OCI-M1 (cell line): ENCODE measurements at regions not wholly inside any gene's neighbourhood (a gene's known extent, or its start where the extent isn't known, plus 50 kb on each side); places are given as distances from the start of the nearest gene placed in this dataset.
"Not testable (repeated sequence)": the region's sequence is repeated elsewhere in the genome, so short reads cannot be mapped to it uniquely, and the experiment has no call there.

Experiments used
- DNase-seq: peaks from one replicate; lab custom pipeline; 2025; lab: John Stamatoyannopoulos, UW

DNA sequence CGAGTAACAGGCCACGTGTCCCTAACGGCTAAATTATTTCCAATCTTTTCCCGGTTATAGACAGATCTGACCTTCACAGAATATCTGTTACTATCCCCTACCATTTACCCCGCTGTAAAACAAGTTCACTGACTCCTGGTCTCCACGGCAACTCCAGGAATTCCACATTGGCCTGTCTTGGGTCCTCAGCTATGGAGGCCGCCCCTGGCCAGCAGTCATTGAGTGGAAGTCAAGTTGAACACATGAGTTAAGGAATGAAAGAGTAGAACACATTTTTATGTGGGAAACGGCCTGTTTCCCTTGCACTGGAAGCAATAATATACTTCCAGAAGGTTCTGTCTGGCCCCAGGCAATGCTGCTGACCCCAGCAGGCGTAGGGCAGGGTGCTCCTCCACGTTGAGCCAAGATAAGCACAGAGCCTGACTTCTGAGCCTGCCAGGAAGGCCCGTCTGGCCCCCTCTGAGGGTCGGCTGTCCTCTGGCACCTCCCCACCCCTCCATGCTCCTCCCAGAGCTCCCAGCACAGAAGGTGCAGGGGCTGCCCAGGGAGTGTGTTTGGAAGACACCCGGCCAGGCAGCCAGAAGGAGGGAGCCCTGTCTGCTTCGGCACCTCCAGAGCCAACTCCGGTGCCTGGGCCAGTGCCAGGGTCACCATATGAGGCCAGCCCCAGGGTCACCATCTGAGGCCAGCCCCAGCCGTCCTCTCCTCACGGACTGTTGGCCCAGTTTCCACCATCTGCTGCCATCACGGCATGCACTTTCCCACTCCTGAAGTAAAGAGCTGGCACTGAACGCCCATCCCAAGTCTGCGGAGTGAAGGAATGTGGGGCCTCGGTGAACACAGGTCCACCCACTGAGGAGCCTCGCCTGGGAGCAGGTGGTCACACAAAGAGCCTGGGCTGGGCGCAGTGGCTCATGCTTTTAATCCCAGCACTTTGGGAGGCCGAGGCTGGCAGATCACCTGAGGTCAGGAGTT, 813.2 kb downstream of the BRD1 start:
- DNase-seq = no peak

DNA sequence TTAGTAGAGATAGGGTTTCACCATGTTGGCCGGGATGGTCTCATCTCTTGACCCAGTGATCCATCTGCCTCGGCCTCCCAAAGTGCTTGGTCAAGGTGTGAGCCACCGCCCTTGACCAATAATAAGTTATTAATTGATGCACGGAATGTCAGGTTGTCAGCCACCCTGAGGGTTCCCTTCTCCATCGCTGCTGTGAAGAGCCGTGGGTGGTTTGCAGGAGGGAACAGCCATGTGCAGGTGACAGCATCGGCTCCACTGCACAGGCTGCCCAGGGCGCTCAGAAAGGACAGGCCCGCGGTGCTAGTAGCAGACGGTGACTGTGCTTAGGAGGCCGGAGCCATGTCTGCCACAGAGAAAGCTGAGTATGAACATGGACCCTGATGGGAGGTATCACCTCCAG, 814.0 kb downstream of the BRD1 start:
- DNase-seq = no peak

GRCh38 chr22:49012712-49013395, 814.8 kb downstream of the BRD1 start:
- no peak for DNase-seq

DNA sequence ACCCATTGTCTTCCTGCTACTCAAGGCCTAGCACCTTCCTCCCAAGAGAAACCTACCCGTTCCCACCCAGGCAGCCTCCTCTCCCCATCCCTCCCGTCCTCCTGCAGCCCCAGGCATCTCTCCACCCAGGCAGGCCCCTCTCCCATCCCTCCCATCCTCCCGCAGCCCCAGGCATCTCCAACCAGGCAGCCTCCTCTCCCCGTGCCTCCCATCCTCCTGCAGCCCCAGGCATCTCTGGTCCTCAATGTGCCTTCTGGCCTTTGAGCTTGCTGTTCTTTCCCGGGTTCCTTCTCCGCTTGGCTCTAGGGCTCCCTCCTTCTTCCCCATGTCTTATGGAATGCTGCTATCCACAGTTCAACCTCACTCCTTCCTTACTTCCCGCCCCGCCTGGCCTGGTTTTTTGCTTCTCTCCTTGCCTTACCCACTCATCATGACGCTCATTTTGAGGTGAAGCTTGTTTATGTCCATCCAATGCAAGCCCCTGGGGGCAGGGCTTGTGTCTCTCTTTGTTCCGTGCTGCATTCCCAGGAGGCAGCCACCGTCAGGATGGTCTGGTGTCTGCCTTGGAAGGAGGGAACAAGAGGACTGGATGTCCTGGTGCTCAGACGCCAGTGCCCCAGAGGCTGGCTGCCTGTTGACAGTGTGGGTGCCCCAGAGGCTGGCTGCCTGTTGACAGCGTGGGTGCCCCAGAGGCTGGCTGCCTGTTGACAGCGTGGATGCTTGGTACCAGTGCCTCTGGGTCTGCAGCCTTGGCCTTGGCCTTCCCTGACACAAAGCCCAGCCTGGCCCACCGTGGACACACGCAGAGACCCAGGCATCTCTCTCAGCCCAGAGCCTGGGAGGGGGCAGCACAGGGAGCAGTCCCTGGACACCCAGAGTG, 815.7 kb downstream of the BRD1 start:
- no peak for DNase-seq

GRCh38 chr22:49011379-49011768, 816.3 kb downstream of the BRD1 start:
- DNase-seq = no peak

GRCh38 chr22:49010901-49011300, 816.8 kb downstream of the BRD1 start:
- no peak for DNase-seq

GRCh38 chr22:49010070-49010863, 817.4 kb downstream of the BRD1 start:
- no peak for DNase-seq

- DNase-seq = no peak
Observed at GRCh38 chr22:49009359-49010063, 818.2 kb downstream of the BRD1 start.

GRCh38 chr22:49008682-49009235, 818.9 kb downstream of the BRD1 start:
- DNase-seq = no peak

DNA sequence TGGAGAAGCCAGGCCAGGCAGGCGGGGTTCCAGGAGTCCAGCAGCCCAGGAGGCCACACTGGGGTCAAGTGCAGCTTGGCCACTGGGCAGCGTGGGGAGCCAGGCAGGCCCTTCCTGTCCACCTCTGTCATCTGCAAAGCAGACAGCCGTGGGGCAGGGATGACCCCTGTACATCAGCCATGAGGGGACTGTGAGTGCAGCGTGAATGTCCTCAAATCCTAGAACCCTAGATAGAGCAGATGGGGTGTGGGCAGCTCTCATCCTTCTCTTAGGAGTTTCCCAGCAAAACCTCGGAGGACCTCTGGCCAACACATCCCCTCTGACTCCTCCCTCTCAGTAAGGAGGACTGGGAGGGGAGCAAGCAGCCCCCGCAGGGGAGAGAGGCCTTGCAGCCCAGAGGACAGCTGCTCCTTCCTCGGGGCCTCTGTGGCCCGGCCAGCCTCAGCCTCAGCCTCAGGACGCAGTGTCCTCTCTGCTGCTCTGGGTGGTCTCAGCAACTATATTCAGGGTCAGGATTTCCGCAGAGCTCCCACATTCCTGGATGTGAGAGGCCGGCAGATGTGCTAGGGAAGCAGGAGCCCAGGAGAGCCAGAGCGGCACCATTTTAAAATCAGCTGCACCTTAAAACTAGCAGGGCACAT, 820.5 kb downstream of the BRD1 start:
- DNase-seq = no peak

- no peak for DNase-seq
Observed at GRCh38 chr22:49006207-49007012, 821.3 kb downstream of the BRD1 start.

DNA sequence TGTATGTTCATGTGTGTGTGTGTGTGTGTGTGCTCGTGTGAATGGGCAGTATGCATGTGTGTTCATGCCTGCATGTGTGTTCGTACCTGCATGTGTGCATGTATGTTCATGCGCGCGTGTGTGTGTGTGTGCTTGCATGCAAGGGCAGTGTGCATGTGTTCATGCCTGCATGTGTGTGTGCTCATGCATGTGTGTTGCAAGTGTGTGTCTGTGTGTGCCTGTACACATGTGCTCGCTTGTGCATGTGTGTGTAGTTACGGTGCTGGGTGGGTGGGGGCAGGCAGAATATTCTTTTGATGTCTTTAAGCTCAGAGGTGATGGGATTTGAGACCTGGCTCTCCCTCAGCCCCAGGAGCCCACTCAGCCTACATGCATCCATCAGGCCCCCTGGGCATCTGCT, 822.1 kb downstream of the BRD1 start:
- DNase-seq = no peak

GRCh38 chr22:49004484-49005399, 822.9 kb downstream of the BRD1 start:
- DNase-seq = no peak

DNA sequence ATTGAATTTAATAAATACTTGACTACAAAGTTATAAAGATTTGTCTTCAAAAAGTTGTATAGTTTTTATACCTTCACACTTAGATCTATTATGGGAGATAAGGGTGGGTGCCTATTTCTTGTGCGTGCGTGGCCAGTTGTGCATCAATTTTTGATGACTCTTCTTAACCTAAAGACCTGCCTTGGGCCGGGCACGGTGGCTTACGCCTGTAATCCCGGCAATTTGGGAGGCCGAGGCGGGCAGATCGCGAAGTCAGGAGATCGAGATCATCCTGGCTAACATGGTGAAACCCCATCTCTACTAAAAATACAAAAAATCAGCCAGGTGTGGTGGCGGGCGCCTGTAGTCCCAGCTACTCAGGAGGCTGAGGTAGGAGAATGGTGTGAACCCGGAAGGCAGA, 830.1 kb downstream of the BRD1 start:
- DNase-seq = not testable (repeated sequence)

GRCh38 chr22:48993655-48994054, 834.0 kb downstream of the BRD1 start:
- no peak for DNase-seq

GRCh38 chr22:48984639-48985038, 843.0 kb downstream of the BRD1 start:
- no peak for DNase-seq

DNA sequence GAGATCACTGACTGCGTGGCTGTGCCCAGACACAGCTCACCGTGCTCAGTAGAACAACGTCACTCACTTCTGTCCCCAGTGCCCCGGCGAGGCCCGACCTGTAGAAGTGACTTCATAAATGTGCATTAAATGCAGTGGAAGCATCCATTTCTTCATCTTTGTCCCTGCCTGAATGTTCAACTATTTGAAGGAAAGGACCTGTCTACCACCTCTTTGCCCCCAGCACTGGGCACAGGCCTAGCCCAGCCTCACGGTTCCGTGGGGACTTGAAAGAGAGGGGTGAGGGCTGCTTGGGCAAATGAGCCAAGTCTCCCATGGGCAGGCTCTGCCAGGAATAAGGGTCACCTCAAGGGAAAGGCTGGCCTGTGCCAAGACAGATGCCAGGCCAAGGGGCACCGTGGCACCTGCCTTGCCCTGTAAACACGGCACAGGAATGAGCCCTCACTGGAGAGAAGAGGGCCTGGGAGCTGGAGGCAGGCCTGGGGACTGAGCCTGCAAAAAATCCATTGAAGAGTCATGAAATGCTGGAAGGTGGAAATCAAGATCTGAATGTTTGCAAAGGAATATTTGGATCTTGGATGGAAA, 845.3 kb downstream of the BRD1 start:
- DNase-seq = no peak
